GM18867 (cell line): ENCODE measurements at regions not wholly inside any gene's neighbourhood (a gene's known extent, or its start where the extent isn't known, plus 50 kb on each side); places are given as distances from the start of the nearest gene placed in this dataset.

ENCODE experiments used
- ATAC-seq: cut with Tn5 transposase; IDR thresholded peaks from one replicate; pipeline ENCODE4 v1.9.1; 2021; ENCODE audit warnings: mild to moderate bottlenecking, moderate library complexity; ENCODE audit not compliant: unreplicated experiment

DNA sequence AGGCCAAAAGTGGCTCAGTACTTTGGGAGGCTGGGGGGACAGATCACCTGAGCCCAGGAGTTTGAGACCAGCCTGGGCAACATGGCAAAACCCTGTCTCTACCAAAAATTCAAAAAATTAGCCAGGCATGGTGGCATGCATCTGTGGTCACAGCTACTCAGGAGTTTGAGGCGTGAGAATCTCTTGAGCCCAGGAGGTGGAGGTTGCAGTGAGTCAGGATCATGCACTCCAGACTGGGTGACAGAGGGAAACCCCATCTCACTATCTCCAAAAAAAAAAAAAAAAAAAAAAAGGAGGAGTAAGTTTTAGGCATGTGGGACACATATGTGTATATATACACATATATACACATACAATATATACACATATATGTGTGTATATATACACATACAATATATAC is 165.3 kb upstream of the DPYD start:
- ATAC-seq = no peak

DNA sequence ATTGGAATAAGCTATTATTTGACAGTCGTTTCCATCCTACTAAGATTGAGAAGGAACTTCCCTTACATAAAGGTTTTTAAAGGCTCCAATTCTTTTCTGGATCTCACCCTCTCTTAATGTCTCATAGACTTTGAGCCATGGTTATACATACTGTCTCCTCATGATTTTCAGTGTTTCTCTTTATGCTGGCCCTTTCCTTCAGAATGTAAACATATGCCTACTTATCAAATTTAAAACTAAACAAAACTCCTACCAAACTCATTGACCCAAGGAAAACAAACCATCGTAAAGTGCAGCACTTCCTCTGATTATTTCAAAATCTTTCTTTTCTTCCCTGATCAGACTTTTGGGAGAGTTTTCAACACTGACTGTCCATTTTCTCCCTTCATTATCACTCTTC is 163.4 kb upstream of the DPYD start:
- no peak for ATAC-seq

- no peak for ATAC-seq
These were observed 161.1 kb upstream of the DPYD start for GRCh38 chr1:98081944-98082343.

DNA sequence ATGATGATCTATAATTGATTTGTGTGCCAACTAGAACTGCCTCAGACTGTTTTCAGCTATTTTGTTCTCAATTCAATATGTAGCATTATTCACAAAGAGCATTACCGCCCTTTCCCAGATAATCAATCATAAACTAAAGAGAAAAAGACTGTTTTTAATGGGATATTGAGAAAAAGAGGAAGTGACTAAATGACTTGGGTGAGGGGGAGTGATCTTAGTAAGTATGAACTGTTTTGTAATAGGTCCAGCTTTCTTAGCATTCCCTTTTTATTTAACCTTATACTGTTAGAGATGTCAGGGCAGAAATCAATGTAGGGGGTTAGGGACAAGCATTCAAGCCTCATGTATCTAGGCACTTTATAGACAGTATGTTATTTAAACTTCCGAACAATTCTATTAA is 157.8 kb upstream of the DPYD start:
- ATAC-seq = no peak

DNA sequence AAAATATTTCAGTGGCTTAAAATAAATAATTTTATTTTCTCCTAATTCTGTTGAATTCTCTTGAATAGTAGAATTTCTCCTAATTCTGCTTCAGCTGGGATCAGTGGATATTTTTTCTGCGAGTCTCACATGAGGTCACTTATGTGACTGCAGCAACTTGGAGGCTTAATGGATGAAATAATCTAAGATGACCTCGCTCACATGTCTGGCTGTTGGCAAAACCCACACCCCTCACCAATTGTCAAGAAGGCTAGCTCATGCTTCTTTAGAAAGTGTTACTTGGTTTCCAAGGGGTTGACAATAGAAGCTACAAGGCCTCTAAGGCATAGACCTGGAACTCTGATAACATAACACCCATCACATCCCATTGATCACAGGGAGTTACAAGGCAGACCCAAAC is 156.9 kb upstream of the DPYD start:
- ATAC-seq = no peak

GRCh38 chr1:98075626-98076025 is 154.8 kb upstream of the DPYD start:
- ATAC-seq = no peak

- no peak for ATAC-seq
These were observed 153.0 kb upstream of the DPYD start for GRCh38 chr1:98073823-98074222.

- no peak for ATAC-seq
These were observed 152.3 kb upstream of the DPYD start for GRCh38 chr1:98073106-98073505.

DNA sequence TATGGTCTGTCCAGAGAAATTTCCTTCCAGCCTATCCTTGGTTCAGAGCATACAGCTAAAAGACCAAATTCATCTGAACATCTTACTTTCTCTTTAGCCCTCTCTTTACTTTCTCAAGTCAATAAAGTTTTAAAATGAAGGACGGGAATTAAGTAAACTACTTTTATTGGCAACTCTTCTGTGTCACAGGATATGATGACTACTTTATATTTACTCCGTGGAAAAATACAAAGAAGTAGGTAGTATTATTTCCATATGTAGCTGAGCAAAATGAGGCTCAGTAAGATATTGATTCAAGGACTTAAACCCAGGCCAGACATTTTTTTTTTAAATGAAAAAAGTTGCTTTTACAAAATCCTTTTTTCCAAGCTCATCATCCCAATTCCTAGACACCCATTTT is 151.2 kb upstream of the DPYD start:
- no peak for ATAC-seq

DNA sequence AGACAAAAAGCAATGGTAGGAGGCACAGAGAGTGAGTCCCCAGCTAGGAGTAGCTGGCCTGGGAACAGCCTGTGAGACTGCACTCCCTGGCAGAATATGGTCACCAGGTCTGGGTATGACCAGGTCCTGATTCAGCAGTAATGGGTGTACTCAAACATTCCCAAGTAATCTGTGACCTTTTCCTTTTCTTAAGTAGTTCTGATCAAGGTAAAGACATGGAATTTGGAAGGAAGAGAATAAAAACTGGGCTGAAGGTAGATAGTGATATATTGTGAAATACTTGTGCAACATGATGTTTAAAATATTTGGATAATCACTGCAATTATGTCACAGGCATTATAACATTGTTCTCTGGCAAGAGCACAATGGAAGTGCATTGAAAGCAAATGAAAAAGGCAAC is 147.2 kb upstream of the DPYD start:
- ATAC-seq = no peak

GRCh38 chr1:98066911-98067310 is 146.1 kb upstream of the DPYD start:
- ATAC-seq = no peak

DNA sequence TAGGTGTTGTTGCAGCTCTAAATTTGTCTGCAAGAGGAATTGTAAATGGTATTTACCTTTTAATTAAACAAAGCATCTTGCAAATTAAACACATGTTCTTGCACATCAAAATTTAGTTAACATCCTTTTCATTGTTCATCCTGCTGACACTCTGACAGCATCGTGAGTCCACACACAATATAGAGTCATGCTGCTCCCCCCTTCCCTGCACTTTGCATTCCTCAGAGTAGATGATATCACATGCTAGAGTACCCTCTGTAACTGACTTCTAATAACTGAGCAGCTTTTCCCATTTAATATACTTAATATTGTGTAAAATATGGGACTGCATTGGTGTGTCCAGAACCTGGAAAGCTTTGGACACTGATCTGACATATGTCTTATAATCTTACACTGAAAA is 138.8 kb upstream of the DPYD start:
- ATAC-seq = no peak

DNA sequence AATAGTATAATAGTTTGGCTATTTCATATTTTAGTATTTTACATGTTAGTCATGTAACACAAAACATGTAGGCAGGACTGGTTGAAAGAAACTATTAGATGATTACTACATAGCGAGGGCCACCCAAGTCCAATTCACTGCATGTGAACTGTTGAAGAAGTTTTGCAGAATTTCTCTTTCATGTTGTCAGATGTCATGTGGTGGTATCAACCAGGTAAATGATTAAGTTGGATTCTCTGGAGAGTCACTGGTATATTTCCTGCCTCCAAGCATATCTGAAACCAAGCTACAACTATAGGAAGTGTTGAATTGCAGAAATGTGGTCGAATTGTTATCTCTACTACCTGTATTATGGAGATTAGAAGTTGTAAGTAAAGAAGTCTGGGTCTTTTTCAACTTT is 137.8 kb upstream of the DPYD start:
- no peak for ATAC-seq

DNA sequence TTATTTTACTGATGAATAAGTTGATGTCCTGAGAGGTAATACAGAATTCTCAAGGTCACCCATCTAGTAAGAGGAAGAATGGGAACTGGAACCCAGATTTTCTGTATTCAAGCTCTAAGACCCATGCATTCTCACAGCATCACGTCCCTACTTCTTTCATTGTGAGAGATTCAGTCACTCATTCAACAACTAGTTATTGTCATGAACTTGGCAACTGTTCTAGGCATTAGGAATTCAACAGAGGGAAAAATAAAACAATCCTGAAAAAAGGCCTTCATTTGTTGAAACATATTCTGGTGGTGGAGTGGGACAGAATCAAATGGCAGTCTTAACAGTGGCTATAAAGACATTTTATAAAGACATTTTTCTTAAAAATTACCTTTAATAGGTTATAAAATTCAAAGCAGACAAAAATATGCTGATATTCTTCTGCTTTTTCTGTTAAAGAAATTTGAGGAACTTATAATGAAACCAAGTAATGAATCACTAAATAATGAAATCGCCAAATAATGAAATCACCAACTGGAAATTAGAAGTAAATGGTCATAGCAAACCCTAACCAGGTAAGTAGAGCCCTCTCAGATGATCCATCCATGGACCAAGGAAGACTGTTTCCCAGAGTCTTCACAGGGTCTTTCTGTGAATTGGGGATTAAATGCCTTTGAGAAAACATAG is 136.5 kb upstream of the DPYD start:
- ATAC-seq = no peak

DNA sequence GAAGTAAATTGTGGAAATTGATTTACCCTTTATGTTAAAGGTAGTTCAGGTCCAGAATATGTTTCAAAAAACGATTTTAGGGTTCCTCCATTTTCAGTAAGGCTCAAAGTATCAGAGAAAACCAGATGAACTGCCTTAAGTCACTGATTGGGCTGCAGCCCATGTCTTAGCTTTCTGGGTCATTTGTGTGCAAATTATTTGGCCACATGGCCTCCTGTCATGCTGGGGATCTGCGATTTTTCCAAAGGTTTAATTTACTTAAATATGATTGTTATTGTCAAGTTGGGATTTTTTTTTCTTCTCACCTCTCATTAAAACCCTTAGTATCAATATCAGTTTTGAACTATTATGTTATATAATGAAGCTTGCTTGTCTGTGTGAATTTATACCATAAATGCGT is 135.9 kb upstream of the DPYD start:
- ATAC-seq = no peak

DNA sequence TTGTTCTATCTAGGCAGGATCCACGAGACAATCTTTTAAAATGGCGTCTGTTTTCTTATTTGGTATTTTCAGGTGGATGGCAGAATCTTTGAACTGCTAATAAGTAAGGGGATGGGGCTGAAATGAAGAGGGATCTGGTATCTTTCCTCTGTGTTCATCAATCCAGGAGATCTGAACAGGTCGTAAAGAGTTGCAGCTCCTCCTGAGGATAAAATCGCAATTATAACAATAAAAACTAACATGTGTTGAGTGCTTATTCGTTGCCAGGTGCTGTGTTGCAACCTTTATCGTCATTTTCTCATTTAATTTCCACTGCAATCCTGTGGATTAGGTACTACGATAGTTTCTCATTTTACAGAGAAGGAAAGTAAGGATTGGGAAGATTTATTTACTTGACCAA is 134.6 kb upstream of the DPYD start:
- ATAC-seq = no peak

GRCh38 chr1:98054786-98055185 is 134.0 kb upstream of the DPYD start:
- no peak for ATAC-seq

DNA sequence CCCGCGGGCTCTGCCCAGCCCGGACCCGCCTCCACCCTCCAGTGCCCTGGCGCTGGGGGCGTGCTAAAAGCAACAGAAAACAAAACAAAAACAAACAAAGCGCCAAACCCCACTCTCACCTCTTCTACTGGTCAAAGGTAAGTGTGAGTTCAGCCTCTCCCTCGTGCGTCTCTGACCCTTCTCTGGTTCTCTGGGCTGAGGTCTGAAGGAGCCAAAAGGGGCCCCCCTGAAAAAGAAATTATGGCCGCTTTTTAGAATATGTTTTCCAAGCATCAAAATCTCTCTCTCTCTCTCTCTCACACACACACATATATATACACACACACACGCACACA is 133.5 kb upstream of the DPYD start:
- no peak for ATAC-seq

DNA sequence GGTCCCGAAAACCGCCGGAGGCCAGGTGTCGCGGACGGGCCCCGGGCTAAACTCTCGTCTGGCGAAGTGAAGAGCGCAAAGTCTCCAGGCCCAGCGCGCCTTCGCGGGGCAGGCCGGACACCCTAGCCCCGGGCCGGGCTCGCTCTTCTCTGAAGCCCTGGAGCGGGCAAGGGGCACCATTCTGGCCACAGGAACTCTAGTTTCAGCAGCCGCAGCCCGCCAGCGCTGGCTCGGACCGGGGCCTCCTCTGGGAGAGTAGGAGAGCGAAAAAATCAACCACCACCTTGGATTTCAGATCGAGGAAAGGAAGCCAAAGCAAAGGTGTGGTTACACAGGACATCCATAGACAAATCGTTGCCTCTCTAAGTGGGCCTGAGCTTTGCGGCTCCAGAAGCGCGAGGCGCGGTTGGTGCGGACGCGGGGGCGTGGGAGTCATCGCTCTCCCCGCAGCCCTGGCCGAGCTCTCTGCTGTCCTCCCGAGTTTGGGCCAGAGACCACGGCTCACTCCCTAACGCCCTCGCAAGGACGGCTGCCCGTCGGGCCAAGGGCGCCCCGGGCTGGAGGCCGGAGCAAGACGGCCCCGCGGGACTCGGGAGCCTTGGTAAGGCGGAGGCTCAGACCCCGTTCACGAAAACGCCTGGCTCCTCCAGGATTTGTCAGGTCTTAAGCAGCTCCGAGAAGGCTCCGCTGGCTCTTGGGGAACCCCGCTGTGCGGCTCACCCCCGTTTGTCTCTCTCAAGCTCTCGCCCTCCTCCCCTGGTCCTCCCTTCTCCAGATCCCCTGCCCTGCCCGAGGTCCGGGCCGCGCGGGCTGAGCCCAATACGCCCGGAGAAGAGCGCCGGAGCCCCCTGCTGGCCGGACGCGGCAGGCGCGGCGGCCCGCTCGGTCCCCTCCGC is 132.9 kb upstream of the DPYD start:
- peak; percentile 96 for ATAC-seq

DNA sequence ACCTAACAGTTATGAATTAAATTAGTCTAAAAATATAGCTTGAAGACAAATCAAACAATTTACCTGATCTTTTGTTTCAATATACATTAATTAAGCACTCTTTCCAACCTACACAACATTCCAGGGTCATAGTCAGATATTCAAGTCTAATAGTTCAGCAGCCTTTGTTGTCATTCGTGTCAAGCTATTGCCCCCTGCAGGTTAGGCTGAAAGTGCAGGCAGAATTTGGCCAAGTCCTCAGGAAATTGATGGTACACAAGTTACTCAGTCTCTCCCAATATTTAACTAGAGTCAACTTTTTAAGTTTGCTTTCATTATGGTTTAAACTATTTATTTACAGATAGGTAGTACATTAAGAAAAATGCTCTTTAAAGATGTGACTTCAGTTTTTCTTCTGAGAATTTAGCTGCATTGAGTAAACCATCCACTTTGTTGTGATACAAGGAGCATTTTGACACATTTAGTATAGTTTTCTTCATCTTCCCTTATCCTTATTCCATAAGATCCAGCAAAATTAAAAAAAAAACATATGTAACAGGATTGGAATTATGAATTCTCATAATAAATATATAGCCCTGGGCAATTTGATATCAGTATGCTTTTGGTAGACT is 130.3 kb upstream of the DPYD start:
- ATAC-seq = peak; percentile 58

GRCh38 chr1:98049370-98050135 is 128.7 kb upstream of the DPYD start:
- no peak for ATAC-seq
